Stomach (tissue), 4 donors: ENCODE measurements at regions not wholly inside any gene's neighbourhood (a gene's known extent, or its start where the extent isn't known, plus 50 kb on each side); places are given as distances from the start of the nearest gene placed in this dataset.

Experiments
- EP300 ChIP-seq: sonication (generic); formaldehyde crosslinking; IDR thresholded peaks from one replicate; pipeline ENCODE4 v1.6.1; 2017; ENCODE audit warnings: antibody characterized with exemption
- POLR2AphosphoS5 ChIP-seq, 3 donors: sonication (generic); formaldehyde crosslinking; IDR thresholded peaks; one replicate each; pipeline ENCODE4 v1.6.1; 2016; ENCODE audit warnings: antibody characterized with exemption in 3 of 3
- TF ChIP-seq, protein P1 (sequence below), 7 experiments: fragments of 450-650 bp in 4 of 7; fragments of 200-600 bp in 3 of 7; sonication (generic) in 3 of 7; IDR thresholded peaks; one replicate each; pipeline ENCODE4 v1.5.1; 2016 to 2019; ENCODE audit warnings: antibody characterized with exemption in 7 of 7, control low read depth in 2 of 7, mild to moderate bottlenecking in 1 of 7

DNA sequence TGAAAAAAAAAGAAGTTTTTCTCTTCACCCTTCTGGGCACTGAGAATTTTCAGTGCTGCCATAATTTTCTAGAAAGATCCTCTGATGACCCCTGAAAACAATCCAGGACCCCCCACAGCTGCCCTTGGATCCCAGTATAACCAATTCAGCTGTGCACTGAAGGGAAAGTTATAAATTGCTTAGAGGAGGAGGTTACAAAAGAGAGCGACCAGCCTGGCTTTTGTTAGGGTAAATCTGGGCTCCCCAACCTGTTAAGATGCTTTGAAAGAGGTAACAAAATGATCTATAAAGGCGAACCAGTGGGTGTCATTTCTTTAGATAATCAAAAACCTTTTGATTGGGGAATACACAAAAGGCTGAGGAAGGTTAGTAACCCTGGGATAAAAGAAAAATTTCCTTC, 407.9 kb upstream of the ATP11B start:
- TF ChIP-seq EP300 (no peak), POLR2AphosphoS5 (IDR thresholded peaks at IDR 0.05) (no peak)
- TF ChIP-seq, protein P1, sequence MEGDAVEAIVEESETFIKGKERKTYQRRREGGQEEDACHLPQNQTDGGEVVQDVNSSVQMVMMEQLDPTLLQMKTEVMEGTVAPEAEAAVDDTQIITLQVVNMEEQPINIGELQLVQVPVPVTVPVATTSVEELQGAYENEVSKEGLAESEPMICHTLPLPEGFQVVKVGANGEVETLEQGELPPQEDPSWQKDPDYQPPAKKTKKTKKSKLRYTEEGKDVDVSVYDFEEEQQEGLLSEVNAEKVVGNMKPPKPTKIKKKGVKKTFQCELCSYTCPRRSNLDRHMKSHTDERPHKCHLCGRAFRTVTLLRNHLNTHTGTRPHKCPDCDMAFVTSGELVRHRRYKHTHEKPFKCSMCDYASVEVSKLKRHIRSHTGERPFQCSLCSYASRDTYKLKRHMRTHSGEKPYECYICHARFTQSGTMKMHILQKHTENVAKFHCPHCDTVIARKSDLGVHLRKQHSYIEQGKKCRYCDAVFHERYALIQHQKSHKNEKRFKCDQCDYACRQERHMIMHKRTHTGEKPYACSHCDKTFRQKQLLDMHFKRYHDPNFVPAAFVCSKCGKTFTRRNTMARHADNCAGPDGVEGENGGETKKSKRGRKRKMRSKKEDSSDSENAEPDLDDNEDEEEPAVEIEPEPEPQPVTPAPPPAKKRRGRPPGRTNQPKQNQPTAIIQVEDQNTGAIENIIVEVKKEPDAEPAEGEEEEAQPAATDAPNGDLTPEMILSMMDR (IDR thresholded peaks at IDR 0.05), result no peak
